NCI-H2227 treated with DMSO at 0.1 percent for 48 hours (cell line): ENCODE measurements at regions not wholly inside any gene's neighbourhood (a gene's known extent, or its start where the extent isn't known, plus 50 kb on each side); places are given as distances from the start of the nearest gene placed in this dataset.
A peak's percentile ranks its signal among the peaks of the same experiment; 100 is the strongest.
"Not testable (repeated sequence)": the region's sequence is repeated elsewhere in the genome, so short reads cannot be mapped to it uniquely, and the experiment has no call there.

ENCODE experiments used
- DNase-seq: peaks from one replicate; lab custom pipeline; 2025; lab: John Stamatoyannopoulos, UW

DNA sequence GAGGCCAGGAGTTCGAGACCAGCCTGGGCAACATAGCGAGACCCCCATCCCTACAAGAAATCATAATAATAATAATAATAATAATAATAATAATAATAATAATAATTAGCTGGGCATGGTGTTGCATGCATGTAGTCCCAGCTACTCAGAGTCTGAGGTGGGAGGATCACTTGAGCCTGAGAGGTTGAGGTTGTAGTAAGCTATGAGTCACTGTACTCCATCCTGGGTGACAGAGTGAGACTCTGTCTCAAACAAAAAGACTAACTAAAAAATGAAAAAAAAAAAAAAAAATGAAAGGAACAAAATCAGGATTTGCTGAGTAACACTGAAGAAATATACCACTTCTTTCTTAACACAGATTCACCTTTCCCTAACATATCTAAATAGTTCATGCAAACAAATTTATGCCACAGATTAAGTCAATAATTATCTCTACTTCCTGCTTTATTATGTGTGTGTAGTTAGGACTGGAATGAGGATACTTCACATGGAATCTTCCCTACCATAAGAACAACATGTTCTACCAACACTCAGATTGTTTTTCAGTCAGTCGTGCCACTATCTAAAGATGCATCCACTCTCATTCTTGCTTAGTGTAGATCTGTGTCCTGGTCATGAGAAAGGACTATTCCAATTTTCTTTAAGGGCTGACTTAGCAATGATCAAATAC lies 928.7 kb downstream of the SLC4A3 start:
- DNase-seq = no peak

DNA sequence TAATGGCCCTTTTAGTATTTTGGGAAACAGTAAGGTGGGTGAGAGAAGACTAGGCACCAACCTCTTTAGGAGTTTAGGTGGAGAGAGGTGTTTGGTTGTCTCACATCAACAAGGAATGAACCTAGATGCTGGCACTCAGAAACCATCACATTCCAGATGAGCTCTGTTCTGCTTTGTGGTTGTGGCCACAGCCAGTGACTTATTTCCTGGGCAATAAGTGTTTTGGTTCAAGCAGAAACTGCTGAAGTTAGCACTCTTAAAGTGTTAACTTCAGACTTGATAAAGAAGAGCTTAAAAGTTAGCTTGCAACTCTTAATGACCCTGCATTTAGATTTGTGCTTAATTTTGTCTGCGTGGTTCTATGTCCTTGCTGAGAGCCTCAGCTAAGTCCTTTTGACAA lies 929.2 kb downstream of the SLC4A3 start:
- DNase-seq = no peak

- no peak for DNase-seq
Observed at GRCh38 chr2:220560192-220560591, 932.8 kb downstream of the SLC4A3 start.

DNA sequence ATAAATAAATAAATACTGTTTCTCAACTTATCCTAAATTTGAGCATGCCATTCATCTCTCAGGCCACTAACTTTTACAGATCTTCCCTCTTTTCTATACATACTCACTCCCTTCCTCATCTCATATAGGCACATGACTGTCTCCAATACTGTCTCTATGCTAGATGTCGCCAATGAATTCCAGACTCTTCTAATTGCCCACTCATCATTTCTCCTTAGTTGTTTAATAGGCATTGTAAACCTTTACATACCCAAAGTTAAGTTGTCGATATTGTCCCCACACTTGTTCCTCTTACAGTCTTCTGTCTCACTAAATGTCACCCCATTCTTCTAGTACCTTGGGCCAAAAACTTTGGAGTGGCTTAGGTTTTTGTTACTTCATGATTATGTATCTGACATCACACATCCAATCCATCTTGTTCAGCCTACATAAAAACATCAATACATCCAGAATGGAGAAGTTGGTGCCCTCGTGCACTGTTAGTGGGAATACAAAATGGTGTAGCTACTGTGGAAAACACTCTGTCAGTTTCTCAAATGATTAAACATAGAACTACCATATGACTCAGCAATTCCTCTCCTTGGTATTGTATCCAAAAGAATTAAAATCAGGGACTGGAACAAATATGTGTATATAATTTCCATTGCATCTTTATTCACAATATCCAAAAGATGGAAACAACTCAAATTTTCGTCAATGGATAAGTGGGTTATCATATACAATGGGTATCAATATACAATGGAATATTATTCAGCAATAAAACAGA lies 935.1 kb downstream of the SLC4A3 start:
- DNase-seq = no peak

DNA sequence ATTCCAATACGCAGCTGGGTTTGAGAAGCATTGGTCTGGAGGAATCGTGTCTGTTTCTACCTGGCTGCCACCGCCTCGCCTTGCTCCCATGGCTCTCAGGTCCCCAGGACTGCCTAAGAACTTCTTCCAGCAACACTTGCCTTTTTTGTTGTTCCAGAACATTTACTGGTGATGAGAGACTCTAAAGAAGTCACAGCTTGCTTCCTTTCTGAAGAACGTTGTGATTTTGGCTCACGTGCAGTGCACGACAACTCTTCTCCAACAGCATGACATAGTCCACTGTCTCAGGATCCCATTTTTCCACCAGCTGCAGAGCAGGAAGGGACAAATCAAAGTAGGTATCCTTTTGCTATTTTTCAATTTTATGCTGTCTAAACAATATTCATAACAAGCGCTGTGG lies 940.9 kb downstream of the SLC4A3 start:
- DNase-seq = no peak

DNA sequence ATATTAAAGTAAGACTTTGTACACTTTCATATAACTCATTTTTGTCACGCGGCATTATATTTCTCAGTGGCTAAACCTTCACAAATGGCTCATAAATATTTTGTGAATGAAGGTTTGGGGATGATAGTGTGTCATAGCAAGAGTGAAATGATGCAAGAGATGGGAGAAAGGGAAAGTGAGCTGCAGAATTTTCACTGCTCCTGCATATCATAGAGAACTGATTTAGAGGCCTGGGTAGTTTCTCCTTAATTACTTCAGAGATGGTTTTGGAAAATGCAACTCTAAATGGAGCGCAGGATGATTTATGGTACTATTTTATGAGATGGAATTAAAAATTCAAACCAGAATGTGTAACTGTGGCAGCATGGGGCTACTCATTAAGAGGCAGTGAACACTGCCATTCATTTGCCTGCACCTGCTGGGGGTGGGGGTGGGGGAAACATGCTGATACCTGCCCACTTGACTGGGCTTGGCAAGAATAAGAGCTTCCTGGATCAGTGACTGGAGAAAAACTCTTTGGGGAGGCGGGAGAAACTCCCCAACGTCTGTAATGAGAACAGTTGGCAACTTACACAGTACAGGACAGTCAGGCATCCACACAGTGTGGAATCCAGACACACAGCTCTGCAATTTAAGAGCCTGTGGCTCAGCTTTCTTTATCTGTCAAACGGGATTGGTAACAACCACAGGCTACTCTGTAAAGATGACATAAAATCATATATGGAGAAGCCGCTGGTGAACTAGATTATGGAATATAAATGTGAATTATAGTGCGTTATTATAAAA lies 941.9 kb downstream of the SLC4A3 start:
- DNase-seq = no peak

GRCh38 chr2:220572385-220572784 lies 945.0 kb downstream of the SLC4A3 start:
- no peak for DNase-seq

DNA sequence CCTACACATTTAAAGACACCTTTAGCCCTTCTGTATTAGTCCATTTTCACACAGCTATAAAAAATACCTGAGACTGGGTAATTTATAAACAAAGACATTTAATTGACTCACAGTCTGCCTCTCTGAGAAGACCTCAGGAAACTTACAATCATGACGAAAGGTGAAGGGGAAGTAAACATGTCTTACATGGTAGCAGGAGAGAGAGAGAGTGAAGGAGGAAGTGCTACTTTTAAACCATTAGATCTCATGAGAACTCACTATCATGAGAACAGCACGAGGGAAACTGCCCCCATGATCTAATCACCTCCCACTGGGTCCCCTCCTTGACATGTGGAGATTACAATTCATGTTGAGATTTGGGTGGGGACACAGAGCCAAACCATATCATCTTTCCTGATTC lies 946.6 kb downstream of the SLC4A3 start:
- no peak for DNase-seq

GRCh38 chr2:220575963-220576362 lies 948.5 kb downstream of the SLC4A3 start:
- DNase-seq = peak; percentile 18

GRCh38 chr2:220579452-220579851 lies 952.0 kb downstream of the SLC4A3 start:
- DNase-seq = no peak

DNA sequence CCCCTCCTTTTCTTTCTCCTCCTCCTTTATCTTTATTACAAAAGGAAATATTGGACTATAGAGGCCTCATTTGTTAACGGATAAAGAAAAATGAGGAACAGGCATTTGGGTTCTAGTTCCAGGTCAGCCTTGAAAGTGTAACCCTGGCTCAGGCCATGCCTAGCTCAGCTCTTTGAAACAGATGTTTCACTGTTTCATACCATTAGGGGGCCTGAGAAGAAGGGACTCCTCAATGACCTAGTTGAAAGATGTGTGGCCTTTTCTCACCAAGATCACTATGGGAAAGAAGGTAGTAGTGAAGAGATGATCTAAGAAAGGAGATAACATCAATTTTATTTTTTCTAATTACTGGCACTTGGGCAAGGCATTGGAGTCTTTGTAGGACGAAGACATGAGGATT lies 952.7 kb downstream of the SLC4A3 start:
- no peak for DNase-seq

- DNase-seq = no peak
Observed at GRCh38 chr2:220583725-220584124, 956.3 kb downstream of the SLC4A3 start.

GRCh38 chr2:220585241-220585640 lies 957.8 kb downstream of the SLC4A3 start:
- no peak for DNase-seq

- no peak for DNase-seq
Observed at GRCh38 chr2:220586980-220587530, 959.6 kb downstream of the SLC4A3 start.

- no peak for DNase-seq
Observed at GRCh38 chr2:220588148-220588547, 960.7 kb downstream of the SLC4A3 start.

DNA sequence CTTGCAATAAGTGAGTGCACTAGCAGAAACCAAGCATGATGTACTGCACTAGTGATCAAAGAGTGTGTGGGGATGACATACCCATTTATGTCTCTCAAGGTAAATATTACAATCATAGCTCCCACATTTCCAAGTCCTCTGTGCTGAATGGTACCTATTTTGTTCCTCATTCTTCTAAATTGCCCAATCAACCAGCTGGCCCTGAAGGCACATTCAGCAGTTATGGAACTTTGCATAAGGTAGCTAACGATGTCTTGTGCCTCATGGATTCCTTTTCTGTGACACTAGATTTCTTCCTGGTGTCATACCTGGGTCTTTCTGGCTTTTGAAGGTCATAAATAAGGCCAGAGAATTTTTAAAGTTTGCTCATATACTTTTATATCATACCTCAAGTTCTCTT lies 963.0 kb downstream of the SLC4A3 start:
- DNase-seq = no peak

DNA sequence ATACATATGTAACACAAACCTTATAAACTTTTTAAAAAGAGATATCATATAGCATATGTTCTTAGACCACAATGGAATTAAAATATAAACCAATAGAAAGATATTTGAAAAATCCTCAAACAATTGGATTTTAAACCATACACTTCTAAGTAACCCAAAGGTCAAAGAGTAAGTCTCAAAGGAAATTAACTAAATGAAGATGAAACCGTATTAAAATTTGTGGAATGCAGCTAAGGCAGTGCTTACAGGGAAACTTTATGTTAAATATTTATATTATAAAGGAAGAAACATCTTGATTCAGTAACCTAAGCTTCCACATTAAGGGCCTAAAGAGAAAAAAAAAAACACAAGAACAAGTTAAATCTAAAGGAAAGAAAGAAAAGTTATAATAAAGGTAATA lies 966.1 kb downstream of the SLC4A3 start:
- DNase-seq = no peak

DNA sequence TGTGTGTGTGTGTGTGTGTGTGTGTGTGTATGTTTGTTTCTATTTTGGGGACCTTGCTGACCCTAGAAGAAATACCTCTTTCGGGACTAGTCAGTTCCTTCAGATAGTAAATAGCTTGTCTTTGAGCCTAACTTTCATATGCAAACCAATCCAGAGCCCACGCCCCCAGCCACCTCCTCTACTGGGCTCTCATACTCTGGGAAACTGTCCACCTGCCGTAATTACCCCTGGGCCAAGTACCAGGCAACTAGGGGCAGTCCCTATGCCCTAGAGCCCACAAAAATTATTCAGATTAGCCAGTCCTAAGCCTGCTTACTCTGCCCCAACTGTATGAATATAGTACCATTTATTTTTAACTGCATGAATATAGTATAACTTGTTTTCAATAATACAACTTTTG lies 970.4 kb downstream of the EPHA4 start:
- no peak for DNase-seq

DNA sequence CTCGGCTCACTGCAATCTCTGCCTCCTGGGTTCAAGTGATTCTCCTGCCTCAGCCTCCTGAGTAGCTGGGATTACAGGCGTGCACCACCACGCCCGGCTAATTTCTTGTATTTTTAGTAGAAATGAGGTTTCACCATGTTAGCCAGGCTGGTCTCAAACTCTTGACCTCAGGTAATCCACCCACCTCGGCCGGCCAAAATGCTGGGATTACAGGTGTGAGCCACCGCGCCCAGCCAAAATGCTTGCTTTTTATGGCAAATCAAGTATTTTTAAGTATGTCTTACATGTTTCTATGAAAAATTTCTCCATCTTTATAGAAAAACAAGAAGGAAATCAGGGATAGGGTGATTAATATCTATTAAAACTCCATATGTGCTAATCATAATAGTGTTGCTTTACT lies 959.1 kb downstream of the EPHA4 start:
- not testable (repeated sequence) for DNase-seq

GRCh38 chr2:220614064-220614463 lies 958.0 kb downstream of the EPHA4 start:
- no peak for DNase-seq

GRCh38 chr2:220619525-220620220 lies 952.4 kb downstream of the EPHA4 start:
- no peak for DNase-seq

DNA sequence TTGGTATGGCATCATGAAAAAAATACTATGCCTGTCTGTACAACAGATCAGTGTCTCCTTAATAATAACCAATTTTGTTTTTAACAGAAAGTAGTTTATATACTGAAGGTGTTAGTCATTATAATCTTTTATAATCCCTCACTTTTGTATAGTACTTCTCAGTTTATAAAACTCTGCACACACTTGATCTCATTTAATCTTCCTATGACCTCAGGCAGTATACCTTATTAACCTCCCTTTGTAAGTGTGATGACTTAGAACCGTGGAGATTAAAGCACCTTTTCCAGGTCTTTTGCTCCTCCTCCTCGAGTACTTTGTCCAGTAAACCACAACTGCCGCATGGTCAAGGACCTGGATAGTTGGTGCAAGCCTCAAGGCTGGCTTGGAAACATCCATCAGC lies 945.5 kb downstream of the EPHA4 start:
- no peak for DNase-seq
